Astrocyte (in vitro differentiated cells and primary cell): ENCODE measurements at regions not wholly inside any gene's neighbourhood (a gene's known extent, or its start where the extent isn't known, plus 50 kb on each side); places are given as distances from the start of the nearest gene placed in this dataset.

Experiments used
- DNase-seq: peaks from one replicate; pipeline ENCODE4 v3.0.0-alpha.2; 2010; ENCODE audit warnings: low read depth
- FAIRE-seq: peaks from 2 replicates; lab custom pipeline; 2011; peaks lifted over from hg19 to GRCh38; lab: Jason Lieb, UNC
- H2AFZ ChIP-seq: 2 replicates; pipeline ENCODE4 v1.6.0; 2012; ENCODE audit warnings: low read depth, low read length, inconsistent platforms
- H3K27ac ChIP-seq: 2 replicates; pipeline ENCODE4 v1.5.1; 2011; ENCODE audit warnings: low read depth, low read length, inconsistent platforms
- H3K27me3 ChIP-seq: 2 replicates; pipeline ENCODE4 v1.6.0; 2011; ENCODE audit warnings: low read length, inconsistent platforms; ENCODE audit not compliant: insufficient read depth
- H3K36me3 ChIP-seq: 2 replicates; pipeline ENCODE4 v1.5.1; 2011; ENCODE audit warnings: low read length, inconsistent platforms; ENCODE audit not compliant: insufficient read depth
- H3K4me1 ChIP-seq: 2 replicates; pipeline ENCODE4 v1.5.1; 2011; ENCODE audit warnings: low read length, inconsistent platforms; ENCODE audit not compliant: insufficient read depth
- H3K4me2 ChIP-seq: 2 replicates; pipeline ENCODE4 v1.6.0; 2012; ENCODE audit warnings: low read length, inconsistent platforms
- H3K4me3 ChIP-seq: 2 replicates; pipeline ENCODE4 v1.5.1; 2011; ENCODE audit warnings: low read depth, mild to moderate bottlenecking, low read length, inconsistent platforms; ENCODE audit not compliant: insufficient read depth
- H3K79me2 ChIP-seq: 2 replicates; pipeline ENCODE4 v1.6.0; 2012; ENCODE audit warnings: mild to moderate bottlenecking, low read length, inconsistent platforms; ENCODE audit not compliant: insufficient read depth
- H3K9ac ChIP-seq: 2 replicates; pipeline ENCODE4 v1.6.0; 2012; ENCODE audit warnings: mild to moderate bottlenecking, low read length, inconsistent platforms
- H3K9me3 ChIP-seq: 2 replicates; pipeline ENCODE4 v1.5.1; 2012; ENCODE audit warnings: low read depth, mild to moderate bottlenecking, low read length, inconsistent platforms; ENCODE audit not compliant: insufficient read depth
- H4K20me1 ChIP-seq: 2 replicates; pipeline ENCODE4 v1.6.0; 2012; ENCODE audit warnings: low read length, inconsistent platforms; ENCODE audit not compliant: insufficient read depth
- H3K27ac Mint-ChIP-seq: one replicate; pipeline ENCODE4 v1.8.0; 2021; ENCODE audit warnings: mild to moderate bottlenecking, mixed read lengths; ENCODE audit not compliant: unreplicated experiment
- H3K27me3 Mint-ChIP-seq: one replicate; pipeline ENCODE4 v1.8.0; 2021; ENCODE audit warnings: low read depth, mixed read lengths; ENCODE audit not compliant: unreplicated experiment
- H3K36me3 Mint-ChIP-seq: one replicate; pipeline ENCODE4 v1.8.0; 2021; ENCODE audit warnings: low read depth, mixed read lengths; ENCODE audit not compliant: unreplicated experiment
- H3K4me1 Mint-ChIP-seq: one replicate; pipeline ENCODE4 v1.8.0; 2021; ENCODE audit warnings: low read depth, mixed read lengths; ENCODE audit not compliant: unreplicated experiment
- H3K4me3 Mint-ChIP-seq: one replicate; pipeline ENCODE4 v1.8.0; 2021; ENCODE audit warnings: mild to moderate bottlenecking, moderate library complexity, mixed read lengths; ENCODE audit not compliant: unreplicated experiment
- H3K9me3 Mint-ChIP-seq: one replicate; pipeline ENCODE4 v1.8.0; 2021; ENCODE audit warnings: mild to moderate bottlenecking, mixed read lengths; ENCODE audit not compliant: unreplicated experiment
- CTCF ChIP-seq: IDR thresholded peaks from 2 replicates; pipeline ENCODE4 v1.5.1; 2011; ENCODE audit warnings: low read depth, mild to moderate bottlenecking, inconsistent platforms, low read length, moderate library complexity; ENCODE audit not compliant: insufficient read depth
- EZH2 ChIP-seq: IDR thresholded peaks from 2 replicates; pipeline ENCODE4 v1.6.1; 2012; ENCODE audit warnings: mild to moderate bottlenecking, low read length, inconsistent platforms; ENCODE audit not compliant: insufficient read depth

- Histone ChIP-seq H3K79me2 (no peaks in the 10 kb centered on the region), H3K9ac (no peak overlapping the region), H4K20me1 (no peaks in the 10 kb centered on the region), H3K9me3 (no peaks in the 10 kb centered on the region), H2AFZ (no peak overlapping the region), H3K4me2 (no peak overlapping the region), H3K4me1 (no peaks in the 10 kb centered on the region), H3K27ac (no peak overlapping the region), H3K36me3 (no peaks in the 10 kb centered on the region), H3K27me3 (no peaks in the 10 kb centered on the region), H3K4me3 (no peak overlapping the region)
- H3K36me3 Mint-ChIP-seq = no peaks in the 10 kb centered on the region
- no peak overlapping the region for H3K27ac Mint-ChIP-seq
- FAIRE-seq (no peak), DNase-seq (peak; percentile 12)
- no peaks in the 10 kb centered on the region for H3K4me1 Mint-ChIP-seq
- no peaks in the 10 kb centered on the region for H3K27me3 Mint-ChIP-seq
- no peak for TF ChIP-seq CTCF
- TF ChIP-seq EZH2 = no peak
- H3K9me3 Mint-ChIP-seq = no peaks in the 10 kb centered on the region
- no peak overlapping the region for H3K4me3 Mint-ChIP-seq
Observed at GRCh38 chr18:60146220-60146960, 226.2 kb downstream of the MC4R start.

GRCh38 chr18:60145776-60146175 lies 226.8 kb downstream of the MC4R start:
- Histone ChIP-seq H4K20me1 (no peaks in the 10 kb centered on the region), H2AFZ (no peak overlapping the region), H3K9me3 (no peaks in the 10 kb centered on the region), H3K27me3 (no peaks in the 10 kb centered on the region), H3K4me1 (no peaks in the 10 kb centered on the region), H3K79me2 (no peaks in the 10 kb centered on the region), H3K4me3 (no peak overlapping the region), H3K4me2 (no peak overlapping the region), H3K9ac (no peak overlapping the region), H3K36me3 (no peaks in the 10 kb centered on the region), H3K27ac (no peak overlapping the region)
- TF ChIP-seq EZH2 (no peak), CTCF (no peak)
- FAIRE-seq (no peak), DNase-seq (no peak)
- Mint-ChIP-seq H3K27ac (no peak overlapping the region), H3K36me3 (no peaks in the 10 kb centered on the region), H3K4me1 (no peaks in the 10 kb centered on the region), H3K27me3 (no peaks in the 10 kb centered on the region), H3K9me3 (no peaks in the 10 kb centered on the region), H3K4me3 (no peak overlapping the region)

GRCh38 chr18:60134806-60135205 lies 235.0 kb downstream of the PMAIP1 start:
- no peaks in the 10 kb centered on the region for H3K27me3 Mint-ChIP-seq
- FAIRE-seq = no peak
- no peaks in the 10 kb centered on the region for H4K20me1 ChIP-seq
- no peak overlapping the region for H3K9ac ChIP-seq
- no peak overlapping the region for H3K27ac ChIP-seq
- H3K79me2 ChIP-seq = no peaks in the 10 kb centered on the region
- no peaks in the 10 kb centered on the region for H3K36me3 Mint-ChIP-seq
- DNase-seq = no peak
- no peaks in the 10 kb centered on the region for H3K4me1 Mint-ChIP-seq
- no peaks in the 10 kb centered on the region for H3K4me1 ChIP-seq
- H3K4me3 ChIP-seq = no peak overlapping the region
- no peak overlapping the region for H3K27ac Mint-ChIP-seq
- no peaks in the 10 kb centered on the region for H3K9me3 ChIP-seq
- no peak overlapping the region for H3K4me3 Mint-ChIP-seq
- H3K27me3 ChIP-seq = no peaks in the 10 kb centered on the region
- TF ChIP-seq CTCF = no peak
- TF ChIP-seq EZH2 = no peak
- peaks cover 9% of the 10 kb centered on the region for H3K9me3 Mint-ChIP-seq
- H3K4me2 ChIP-seq = no peak overlapping the region
- H2AFZ ChIP-seq = no peak overlapping the region
- no peaks in the 10 kb centered on the region for H3K36me3 ChIP-seq
